GM19438 (cell line): ENCODE measurements at regions not wholly inside any gene's neighbourhood (a gene's known extent, or its start where the extent isn't known, plus 50 kb on each side); places are given as distances from the start of the nearest gene placed in this dataset.

Experiments
- ATAC-seq: cut with Tn5 transposase; IDR thresholded peaks from one replicate; pipeline ENCODE4 v1.9.1; 2021; ENCODE audit warnings: low read depth; ENCODE audit not compliant: unreplicated experiment

DNA sequence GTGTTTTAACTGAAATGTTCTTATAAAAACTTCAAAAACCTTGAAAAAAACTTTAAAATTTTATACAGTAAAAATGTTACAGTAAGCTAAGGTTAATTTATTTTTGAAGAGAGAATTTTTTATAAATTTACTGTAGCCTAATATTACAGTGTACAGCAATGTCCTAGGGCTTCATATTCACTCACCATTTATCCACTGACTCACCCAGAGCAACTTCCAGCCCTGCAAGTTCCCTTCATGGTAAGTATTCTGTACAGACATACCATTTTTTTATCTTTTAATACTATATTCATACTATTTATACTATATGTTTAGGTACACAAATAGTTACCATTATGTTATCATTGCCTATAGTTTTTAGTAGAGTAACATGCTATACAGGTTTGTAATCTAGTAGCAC, 396.7 kb upstream of the MMADHC start:
- no peak for ATAC-seq

- ATAC-seq: no peak
Observed at GRCh38 chr2:149972066-149972465, 384.5 kb upstream of the MMADHC start.

- no peak for ATAC-seq
Observed at GRCh38 chr2:149954981-149955600, 367.5 kb upstream of the MMADHC start.

DNA sequence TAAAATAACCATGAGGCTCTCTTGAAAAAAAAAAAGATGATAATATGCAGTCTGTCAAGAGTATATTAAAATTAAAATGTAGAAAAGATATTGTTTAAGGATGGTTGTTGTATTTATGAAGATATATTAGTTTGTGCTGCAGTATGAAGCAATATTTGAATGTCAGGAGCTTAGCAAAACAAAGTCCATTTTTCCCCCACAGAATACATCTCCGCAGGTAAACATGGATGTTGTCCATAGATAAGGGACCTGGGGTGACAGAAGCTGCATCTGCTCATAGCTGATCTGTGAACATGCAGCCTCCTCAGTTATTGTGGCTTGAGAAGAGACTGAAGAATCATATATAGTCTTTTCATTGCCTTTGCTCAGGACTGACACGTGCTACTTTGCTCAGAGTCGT, 366.1 kb upstream of the MMADHC start:
- ATAC-seq: no peak

DNA sequence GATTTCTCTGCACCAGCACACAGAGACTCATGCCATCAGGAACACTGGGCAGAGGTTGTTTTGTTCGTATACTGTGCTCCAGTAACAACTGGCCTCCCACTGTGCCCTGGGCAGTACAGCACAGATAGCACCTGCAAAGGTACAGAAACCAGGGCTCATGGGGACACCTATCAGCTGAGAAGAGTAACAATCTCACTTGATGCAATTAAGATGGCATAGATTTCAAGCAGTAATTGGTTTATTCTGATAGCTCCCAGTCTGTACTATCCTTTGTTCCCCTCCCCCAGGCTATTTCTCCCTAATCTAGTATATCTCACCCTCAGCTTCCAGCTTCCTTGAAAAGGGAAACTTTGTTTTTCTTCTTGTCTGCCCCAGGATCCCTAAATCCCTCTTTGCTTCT, 343.9 kb upstream of the MMADHC start:
- ATAC-seq: no peak

DNA sequence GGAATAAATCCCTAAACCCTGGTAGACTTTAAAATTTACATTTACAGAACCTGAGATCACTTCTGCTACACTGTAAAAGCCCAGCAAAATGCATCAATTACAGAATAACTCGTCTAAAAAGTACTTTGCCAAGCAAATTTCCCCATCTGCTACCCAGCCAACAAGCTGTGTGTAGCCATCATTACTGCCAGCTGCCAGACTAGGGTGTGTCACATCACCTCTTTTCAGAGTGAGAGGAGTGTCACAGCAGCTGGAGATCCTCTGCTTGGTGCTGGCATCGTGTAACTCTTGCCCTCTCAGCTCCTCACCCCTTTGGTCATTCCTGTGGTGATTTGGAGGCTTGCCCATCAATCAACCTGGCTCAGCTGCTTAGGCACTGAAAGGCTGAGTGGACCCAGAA, 340.4 kb upstream of the MMADHC start:
- no peak for ATAC-seq

DNA sequence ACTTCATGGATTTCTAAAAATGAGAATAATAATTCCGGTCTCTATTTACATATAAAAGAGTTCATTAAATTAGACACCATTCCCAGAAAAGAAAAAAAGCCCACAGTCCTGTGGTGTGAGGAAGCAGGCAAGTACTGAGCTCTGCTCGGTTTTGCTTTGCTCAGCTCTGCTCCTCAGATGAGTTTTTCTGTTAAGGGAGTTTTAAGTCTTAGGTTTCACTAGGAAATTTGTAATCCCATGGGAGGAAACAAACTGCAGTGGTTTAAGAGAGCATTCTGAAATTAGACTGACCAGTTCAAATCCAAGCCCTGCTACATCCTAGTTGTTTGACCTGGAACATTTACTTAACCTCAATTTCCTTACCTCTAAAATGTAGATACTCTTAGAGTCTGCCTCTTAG, 338.6 kb upstream of the MMADHC start:
- no peak for ATAC-seq

DNA sequence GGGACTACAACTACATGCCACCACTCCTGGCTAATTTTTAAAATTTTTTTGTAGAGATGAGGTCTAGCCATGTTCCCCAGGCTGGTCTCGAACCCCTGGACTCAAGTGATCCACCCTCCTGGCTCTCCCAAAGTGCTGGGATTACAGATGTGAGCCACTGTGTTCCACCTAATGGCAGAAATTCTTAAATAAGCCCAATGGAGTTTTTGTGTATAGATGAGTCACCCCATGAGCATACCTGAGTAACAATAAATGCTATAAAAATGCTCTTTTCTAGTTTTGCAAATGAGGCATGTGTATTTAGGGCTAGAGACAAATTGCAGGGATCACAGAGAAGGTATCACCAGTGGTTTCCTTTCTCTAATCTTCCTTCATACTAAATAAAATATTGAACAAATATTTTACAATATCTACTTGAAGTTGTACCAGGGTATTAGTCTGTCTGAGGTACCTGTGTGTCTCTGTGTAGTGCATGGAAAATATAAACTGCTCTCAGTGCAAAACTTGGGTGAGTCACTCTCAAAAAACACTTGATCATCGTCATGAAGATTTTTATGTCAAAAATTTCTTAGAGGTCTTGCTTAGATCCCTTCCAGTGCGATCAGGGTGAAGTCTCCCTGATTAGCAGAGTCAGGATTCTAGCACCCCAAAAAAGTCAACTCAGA, 337.1 kb upstream of the MMADHC start:
- ATAC-seq: no peak

DNA sequence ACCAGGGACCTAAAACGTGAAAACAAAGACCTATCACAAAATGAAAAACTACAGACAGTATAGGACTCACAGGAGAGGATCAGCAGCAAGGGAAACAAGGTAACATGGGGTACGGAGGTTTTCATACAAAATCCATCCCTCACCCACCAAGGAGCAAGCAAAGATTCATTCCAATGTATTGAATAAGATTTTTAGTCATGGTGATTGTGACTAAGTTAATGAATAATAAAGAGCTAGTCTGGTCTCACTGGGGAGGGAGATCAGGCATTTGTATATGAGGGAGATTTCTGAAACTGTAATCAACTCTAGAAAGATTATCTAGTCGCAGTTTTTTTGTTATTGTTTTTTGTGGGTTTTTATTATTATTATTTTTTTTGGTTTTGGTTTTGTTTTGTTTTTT, 336.5 kb upstream of the MMADHC start:
- no peak for ATAC-seq

GRCh38 chr2:149921911-149922616, 334.5 kb upstream of the MMADHC start:
- ATAC-seq: no peak

GRCh38 chr2:149920389-149920788, 332.8 kb upstream of the MMADHC start:
- no peak for ATAC-seq

DNA sequence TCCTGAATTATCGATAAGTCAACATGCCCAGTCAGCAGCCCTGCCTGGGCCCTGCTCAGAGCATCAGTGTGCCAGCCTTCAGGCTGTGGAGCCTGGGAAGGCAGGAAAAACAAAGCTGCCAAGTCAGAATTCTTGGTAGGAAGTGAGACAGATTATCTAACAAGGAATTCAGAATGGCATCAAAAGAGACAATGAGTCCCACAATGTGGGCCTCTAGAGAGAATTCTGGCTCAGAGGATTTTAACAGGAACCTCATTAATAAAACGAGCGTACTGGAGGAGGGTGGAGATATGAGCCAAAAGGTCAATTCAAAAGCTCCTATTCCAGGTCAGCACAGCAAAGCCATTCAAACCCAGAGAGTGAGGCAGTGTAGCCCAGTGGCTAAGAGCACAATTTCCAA, 327.6 kb upstream of the MMADHC start:
- no peak for ATAC-seq

DNA sequence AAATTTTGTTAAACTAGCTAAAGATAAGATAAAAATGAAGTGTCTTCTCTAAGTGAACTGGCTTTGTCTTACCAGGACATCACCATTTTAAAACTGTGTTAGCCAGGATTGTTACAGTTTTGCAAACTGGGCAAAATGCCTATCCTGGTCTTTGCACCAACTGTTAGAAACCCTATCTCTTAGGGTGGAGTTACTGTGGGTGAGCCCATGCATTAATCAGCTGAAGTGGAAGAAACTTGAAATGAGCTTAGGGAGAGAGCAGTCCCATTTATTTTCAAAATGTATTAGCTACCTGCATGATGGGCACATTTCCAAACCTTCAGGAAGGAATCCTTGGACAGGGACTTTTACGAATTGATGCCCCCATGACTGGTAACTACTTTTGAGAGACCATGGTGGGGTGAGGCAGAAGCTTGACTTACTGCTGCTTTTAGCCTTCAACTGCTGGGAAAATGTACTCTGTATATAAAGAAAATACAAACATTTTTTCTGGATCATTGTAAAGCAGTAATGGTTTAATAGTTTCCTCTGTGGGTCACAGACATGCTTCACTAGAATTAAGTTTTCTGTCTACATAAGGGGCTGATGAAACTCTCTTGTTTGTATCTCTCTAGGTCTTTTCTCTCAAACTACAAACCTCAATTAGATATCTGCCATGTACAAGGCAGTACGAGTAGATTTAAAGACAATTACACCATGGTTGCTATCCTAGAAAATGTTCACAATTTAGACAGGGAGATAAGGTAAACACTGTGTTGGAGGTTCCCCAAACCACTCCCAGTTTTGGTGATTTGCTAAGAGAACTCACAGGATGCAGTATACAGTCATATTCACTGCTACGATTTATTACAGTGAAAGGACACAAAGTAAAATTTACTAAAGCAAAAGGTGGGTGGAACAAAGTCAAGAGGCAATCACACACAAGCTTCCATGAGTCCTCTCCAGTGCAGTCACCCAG, 321.4 kb upstream of the MMADHC start:
- no peak for ATAC-seq

DNA sequence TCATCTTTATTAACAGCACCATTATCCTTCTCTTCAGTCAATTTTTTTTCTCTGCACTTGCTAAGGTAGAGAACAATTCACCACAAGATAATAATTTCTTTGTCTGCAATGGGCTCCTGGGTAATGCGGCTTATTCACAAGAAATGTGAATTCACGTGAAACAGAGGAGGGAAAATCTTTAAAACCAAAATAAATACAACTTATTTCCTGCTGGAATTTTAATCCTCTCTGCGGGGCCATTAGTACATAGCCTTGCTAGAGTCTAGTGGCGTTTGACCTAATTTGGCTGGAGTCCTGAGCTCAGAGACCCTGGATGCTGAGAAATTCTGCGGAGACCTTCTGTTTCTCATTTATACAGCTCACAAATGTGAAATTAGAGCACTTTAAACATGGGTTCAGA, 319.3 kb upstream of the MMADHC start:
- ATAC-seq: no peak

DNA sequence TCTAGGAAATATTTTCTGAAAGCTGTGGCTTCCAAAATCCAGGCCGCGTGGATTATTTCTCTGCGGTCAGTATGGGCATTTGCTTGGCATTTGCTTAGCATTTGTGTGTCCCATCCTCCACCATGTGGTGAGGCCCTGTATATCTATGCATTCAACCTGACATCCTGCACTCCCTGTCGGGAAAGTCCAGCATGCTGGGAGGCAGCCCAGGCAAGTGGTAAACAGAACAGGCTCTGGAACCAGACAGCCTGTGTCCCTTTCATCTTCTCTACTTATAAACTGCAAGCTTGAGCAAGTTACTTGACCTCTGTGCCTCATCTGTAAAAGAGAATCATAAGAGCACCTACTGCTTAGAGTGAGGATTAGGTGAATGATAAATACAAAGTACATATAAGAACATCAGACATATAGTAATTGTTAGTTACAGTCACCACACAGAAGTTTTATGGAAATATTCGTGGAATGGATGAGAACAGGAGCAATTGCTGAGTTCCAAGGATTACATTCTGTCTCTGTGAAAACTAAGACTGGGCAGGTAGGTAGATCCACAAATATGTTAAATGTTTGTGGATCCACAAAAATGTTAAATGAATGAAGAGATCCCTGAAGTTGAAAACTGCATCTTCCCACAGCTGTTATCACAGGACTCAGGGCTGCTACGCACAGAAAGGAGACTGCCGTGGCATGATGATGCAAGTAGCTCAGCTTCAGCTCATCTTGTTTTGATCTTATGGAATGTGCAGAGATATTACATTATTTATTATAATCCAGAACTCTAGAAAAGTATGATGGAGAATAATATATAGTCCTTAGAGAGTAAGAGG, 317.0 kb upstream of the MMADHC start:
- ATAC-seq: no peak

- no peak for ATAC-seq
Observed at GRCh38 chr2:149903626-149904025, 316.1 kb upstream of the MMADHC start.

DNA sequence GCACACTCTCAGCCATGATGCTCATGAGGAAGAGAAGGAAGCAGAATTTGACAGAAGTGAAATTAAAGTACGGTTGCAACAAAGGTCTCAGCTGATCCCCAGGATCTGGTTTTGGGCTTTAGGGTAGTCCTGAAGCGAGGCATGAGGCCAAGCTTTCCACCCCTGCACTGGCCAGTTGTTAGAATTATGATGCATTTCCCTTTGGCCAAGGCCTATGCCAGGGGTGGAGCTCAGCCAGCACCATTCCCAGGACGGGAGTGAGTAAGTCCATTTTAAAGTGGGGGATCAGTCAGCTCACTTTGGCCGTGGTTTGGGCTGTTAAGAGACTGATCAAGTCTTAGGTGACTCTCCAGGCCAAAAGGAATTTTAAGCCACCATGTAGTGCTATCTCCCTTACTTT, 314.5 kb upstream of the MMADHC start:
- no peak for ATAC-seq

- ATAC-seq: no peak
Observed at GRCh38 chr2:149901231-149901859, 313.8 kb upstream of the MMADHC start.

DNA sequence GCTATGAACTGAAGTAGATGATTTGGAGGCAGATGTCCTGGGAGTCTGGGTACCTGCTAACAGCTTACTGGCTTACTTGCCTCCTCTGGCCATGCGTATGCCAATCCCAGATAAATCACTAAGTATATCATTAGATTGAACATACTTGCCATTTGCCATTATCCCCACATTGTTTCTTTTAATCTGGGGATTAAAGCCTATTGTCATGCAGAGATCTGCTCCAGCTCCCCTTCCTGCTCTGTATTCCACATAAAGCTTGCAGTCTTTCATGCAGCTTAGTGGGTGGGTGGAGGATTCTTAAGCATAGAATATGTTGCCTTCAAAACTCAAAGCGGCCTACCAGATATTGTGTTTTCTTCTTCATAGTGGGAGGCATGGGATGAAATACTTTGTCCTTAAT, 311.8 kb upstream of the MMADHC start:
- ATAC-seq: no peak

DNA sequence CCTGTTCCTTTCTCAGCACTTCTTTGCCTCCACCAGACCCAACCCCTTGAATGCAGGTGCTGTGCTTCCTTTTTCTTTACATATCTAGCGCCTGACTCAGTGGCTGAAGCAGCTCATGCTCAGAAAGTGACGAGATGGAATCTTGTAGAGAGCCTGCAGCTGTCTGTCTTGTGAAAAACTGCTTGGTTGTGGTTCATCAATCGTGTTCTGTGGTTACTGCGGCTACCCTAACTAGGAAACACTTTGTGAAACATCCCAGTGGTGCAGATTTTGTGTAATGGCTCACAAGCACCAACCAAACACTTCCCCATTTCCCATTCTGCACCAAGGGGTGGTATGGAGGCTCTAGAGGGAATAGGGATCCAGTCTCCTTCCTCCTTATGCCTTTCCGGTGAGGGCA, 307.2 kb upstream of the MMADHC start:
- ATAC-seq: no peak
